Fibroblast of lung (primary cell): ENCODE measurements at regions not wholly inside any gene's neighbourhood (a gene's known extent, or its start where the extent isn't known, plus 50 kb on each side); places are given as distances from the start of the nearest gene placed in this dataset.

Source experiments
- CTCF ChIP-seq, 2 donors: IDR thresholded peaks in 1 of 2; conservative IDR thresholded peaks in 1 of 2; 1 replicate in 1 of 2; 2 replicates in 1 of 2; pipeline ENCODE4 v1.5.1; 2011 to 2012; ENCODE audit warnings: low read length in 2 of 2, control low read depth in 1 of 2, inconsistent platforms in 1 of 2, low read depth in 1 of 2, mild to moderate bottlenecking in 1 of 2
- EZH2 ChIP-seq: IDR thresholded peaks from 2 replicates; pipeline ENCODE4 v1.5.1; 2012; ENCODE audit warnings: low read length, control low read depth, mild to moderate bottlenecking; ENCODE audit errors: missing control alignments

DNA sequence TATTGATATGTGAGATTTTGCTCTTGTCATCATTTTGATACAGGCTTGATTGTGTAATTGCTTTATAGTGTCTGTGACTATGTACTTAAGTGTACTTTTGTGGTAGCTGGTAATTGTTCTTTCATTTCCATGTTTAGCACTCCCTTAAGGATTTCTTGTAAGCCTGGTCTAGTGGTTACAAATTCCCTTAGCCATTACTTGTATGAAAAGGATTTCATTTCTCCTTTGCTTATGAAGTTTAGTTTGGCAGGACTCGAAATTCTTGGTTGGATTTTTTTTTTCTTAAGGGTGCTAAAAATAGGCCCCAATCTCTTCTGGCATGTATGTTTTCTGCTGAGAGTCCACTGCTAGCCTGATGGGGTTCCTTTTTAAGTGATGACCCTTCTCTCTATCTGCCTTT, 346.8 kb downstream of the JRKL start:
- TF ChIP-seq CTCF (conservative IDR thresholded peaks at IDR 0.05 in 1 of 2, IDR thresholded peaks at IDR 0.05 in 1 of 2; ENCODE audit: low read depth in 1 of 2, low read length in 2 of 2) (no peak), EZH2 (no peak)
